ENCODE measurements at regions not wholly inside any gene's neighbourhood (a gene's known extent, or its start where the extent isn't known, plus 50 kb on each side); places are given as distances from the start of the nearest gene placed in this dataset.

DNA sequence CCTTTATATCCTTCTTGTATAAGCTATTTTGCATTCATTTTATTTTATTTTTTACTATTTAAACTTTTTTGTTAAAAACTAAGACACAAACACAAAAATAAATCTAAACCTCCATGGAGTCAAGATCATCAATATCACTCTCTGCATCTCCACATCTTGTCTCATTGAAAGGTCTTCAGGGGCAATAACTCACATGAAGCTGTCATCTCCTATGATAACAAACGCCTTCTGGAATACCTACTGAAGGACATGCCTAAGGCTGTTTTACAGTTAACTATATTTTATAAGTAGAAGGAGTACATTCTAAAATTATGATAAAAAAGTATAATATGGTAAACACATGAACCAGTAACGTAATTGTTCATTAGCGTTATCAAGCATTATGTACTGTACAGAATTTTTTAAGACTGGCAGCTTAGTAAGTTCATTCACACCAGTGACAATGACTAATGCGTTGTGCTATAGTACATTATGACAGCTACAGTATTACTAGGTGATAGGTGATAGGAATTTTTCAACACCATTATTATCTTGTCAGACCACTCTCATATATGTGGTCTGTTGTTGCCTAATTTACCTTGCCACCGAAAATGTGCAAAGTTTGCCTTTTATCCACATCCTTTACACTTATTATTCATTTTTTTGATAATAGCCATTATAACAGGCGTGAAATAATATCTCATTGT lies 390.7 kb upstream of the SLITRK1 start:
- TF ChIP-seq, protein P1, sequence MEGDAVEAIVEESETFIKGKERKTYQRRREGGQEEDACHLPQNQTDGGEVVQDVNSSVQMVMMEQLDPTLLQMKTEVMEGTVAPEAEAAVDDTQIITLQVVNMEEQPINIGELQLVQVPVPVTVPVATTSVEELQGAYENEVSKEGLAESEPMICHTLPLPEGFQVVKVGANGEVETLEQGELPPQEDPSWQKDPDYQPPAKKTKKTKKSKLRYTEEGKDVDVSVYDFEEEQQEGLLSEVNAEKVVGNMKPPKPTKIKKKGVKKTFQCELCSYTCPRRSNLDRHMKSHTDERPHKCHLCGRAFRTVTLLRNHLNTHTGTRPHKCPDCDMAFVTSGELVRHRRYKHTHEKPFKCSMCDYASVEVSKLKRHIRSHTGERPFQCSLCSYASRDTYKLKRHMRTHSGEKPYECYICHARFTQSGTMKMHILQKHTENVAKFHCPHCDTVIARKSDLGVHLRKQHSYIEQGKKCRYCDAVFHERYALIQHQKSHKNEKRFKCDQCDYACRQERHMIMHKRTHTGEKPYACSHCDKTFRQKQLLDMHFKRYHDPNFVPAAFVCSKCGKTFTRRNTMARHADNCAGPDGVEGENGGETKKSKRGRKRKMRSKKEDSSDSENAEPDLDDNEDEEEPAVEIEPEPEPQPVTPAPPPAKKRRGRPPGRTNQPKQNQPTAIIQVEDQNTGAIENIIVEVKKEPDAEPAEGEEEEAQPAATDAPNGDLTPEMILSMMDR (IDR thresholded peaks at IDR 0.05; ENCODE audit: low read depth, low read length, poor library complexity, severe bottlenecking): no peak
- no peak for TF ChIP-seq EZH2phosphoT487 (IDR thresholded peaks at IDR 0.05; ENCODE audit: borderline replicate concordance, low read length)

Measured in DOHH2 (cell line).